ENCODE measurements at regions not wholly inside any gene's neighbourhood (a gene's known extent, or its start where the extent isn't known, plus 50 kb on each side); places are given as distances from the start of the nearest gene placed in this dataset.

DNA sequence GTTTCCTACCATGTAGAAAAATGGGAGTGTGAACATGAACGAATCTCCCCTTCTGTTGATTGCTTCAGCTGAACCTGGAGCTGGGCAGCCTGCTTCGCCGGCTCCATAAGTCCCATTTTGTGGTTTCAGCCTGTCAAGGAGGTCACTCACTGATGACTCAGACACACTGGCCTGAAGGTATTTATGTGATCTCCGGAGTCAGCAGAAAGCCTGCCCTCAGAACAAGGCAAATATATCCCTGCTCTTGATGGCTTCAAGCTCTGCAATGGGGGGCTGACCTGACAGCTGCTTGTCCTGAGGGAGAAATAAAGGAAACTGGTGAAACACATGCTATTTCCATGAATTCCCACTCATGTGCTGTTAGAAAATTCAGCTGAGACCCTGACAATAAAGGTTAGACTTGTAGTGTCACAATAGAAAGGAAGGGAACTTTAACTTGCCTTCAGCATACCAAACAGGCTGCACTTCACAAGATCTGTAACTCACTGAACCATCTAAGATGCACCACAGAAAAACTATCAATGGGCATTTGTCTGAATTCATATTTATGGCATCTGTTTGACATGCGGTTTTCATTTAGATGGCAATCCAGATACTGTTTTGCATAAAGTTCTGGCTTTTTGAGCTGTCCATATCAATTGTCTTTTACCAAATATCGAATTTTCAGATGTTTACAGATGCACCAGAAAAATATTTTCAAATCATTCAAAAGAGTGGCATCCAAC lies 282.0 kb upstream of the VEPH1 start:
- TF ChIP-seq ZC3H10 (CRISPR knock-in tag; IDR thresholded peaks at IDR 0.05) (no peak), ISL1 (CRISPR knock-in tag; IDR thresholded peaks at IDR 0.05) (peak; percentile 36; the same call in 1 of the 2 replicates), ESRRG (CRISPR knock-in tag; IDR thresholded peaks at IDR 0.05) (no peak), TCF4 (CRISPR knock-in tag; IDR thresholded peaks at IDR 0.05; ENCODE audit: borderline replicate concordance) (peak; percentile 91)
- peak; percentile 86 for ATAC-seq

DNA sequence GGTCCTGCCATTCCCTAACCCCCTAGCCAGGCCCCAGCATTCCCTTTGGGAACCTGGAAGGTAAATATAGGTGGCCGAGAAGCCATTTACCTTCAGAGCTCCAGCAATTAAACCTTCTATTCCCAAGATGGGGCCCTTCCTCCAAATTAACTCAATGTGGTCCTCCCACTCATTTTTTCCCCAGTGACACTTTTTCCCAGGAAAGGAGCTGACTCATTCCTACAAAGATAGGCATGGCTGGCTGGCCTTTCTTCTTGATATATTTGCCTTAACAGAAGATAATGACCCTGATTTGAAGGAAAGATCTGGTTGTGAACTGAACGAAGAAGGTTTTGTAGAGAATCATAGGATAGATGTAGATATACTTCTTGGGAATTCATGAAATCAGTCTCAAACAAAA lies 279.0 kb upstream of the VEPH1 start:
- ATAC-seq = no peak
- TF ChIP-seq ZNF70 (CRISPR knock-in tag; IDR thresholded peaks at IDR 0.05) = no peak
- TF ChIP-seq ARNTL (CRISPR knock-in tag; IDR thresholded peaks at IDR 0.05; ENCODE audit: borderline replicate concordance, low read depth) = no peak
- no peak for TF ChIP-seq SNAI2 (CRISPR knock-in tag; IDR thresholded peaks at IDR 0.05)
- TF ChIP-seq, protein P1, sequence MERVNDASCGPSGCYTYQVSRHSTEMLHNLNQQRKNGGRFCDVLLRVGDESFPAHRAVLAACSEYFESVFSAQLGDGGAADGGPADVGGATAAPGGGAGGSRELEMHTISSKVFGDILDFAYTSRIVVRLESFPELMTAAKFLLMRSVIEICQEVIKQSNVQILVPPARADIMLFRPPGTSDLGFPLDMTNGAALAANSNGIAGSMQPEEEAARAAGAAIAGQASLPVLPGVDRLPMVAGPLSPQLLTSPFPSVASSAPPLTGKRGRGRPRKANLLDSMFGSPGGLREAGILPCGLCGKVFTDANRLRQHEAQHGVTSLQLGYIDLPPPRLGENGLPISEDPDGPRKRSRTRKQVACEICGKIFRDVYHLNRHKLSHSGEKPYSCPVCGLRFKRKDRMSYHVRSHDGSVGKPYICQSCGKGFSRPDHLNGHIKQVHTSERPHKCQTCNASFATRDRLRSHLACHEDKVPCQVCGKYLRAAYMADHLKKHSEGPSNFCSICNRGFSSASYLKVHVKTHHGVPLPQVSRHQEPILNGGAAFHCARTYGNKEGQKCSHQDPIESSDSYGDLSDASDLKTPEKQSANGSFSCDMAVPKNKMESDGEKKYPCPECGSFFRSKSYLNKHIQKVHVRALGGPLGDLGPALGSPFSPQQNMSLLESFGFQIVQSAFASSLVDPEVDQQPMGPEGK (CRISPR knock-in tag; IDR thresholded peaks at IDR 0.05; ENCODE audit: borderline replicate concordance) = no peak
- TF ChIP-seq ZC3H10 (CRISPR knock-in tag; IDR thresholded peaks at IDR 0.05) = no peak
- TF ChIP-seq, protein P2, sequence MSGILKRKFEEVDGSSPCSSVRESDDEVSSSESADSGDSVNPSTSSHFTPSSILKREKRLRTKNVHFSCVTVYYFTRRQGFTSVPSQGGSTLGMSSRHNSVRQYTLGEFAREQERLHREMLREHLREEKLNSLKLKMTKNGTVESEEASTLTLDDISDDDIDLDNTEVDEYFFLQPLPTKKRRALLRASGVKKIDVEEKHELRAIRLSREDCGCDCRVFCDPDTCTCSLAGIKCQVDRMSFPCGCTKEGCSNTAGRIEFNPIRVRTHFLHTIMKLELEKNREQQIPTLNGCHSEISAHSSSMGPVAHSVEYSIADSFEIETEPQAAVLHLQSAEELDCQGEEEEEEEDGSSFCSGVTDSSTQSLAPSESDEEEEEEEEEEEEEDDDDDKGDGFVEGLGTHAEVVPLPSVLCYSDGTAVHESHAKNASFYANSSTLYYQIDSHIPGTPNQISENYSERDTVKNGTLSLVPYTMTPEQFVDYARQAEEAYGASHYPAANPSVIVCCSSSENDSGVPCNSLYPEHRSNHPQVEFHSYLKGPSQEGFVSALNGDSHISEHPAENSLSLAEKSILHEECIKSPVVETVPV (CRISPR knock-in tag; IDR thresholded peaks at IDR 0.05) = no peak

DNA sequence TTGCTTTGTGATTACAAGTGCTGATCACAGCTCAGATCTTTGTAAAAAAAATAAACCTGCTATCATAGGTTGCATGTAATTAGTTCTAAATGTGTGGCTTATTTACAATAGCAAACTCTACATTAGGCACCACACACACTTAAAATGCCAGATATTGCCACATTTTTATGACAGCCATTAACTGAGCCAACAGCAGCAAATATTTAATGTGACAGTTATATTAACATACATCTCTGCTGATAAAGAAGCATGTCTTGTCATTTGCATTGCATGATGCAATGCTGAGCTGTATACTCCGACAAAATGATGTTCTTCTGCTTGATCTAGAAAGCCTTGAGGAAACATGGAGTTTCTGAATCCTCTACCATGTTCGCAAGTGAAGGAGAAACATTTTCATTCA lies 273.6 kb upstream of the VEPH1 start:
- no peak for TF ChIP-seq ZNF565 (CRISPR knock-in tag; conservative IDR thresholded peaks at IDR 0.05; ENCODE audit: low read depth)
- no peak for TF ChIP-seq ISL1 (CRISPR knock-in tag; IDR thresholded peaks at IDR 0.05)
- TF ChIP-seq, protein P3, sequence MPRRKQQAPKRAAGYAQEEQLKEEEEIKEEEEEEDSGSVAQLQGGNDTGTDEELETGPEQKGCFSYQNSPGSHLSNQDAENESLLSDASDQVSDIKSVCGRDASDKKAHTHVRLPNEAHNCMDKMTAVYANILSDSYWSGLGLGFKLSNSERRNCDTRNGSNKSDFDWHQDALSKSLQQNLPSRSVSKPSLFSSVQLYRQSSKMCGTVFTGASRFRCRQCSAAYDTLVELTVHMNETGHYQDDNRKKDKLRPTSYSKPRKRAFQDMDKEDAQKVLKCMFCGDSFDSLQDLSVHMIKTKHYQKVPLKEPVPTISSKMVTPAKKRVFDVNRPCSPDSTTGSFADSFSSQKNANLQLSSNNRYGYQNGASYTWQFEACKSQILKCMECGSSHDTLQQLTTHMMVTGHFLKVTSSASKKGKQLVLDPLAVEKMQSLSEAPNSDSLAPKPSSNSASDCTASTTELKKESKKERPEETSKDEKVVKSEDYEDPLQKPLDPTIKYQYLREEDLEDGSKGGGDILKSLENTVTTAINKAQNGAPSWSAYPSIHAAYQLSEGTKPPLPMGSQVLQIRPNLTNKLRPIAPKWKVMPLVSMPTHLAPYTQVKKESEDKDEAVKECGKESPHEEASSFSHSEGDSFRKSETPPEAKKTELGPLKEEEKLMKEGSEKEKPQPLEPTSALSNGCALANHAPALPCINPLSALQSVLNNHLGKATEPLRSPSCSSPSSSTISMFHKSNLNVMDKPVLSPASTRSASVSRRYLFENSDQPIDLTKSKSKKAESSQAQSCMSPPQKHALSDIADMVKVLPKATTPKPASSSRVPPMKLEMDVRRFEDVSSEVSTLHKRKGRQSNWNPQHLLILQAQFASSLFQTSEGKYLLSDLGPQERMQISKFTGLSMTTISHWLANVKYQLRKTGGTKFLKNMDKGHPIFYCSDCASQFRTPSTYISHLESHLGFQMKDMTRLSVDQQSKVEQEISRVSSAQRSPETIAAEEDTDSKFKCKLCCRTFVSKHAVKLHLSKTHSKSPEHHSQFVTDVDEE (CRISPR knock-in tag; IDR thresholded peaks at IDR 0.05) = no peak
- TF ChIP-seq ZNF70 (CRISPR knock-in tag; IDR thresholded peaks at IDR 0.05) = no peak
- no peak for TF ChIP-seq ZC3H10 (CRISPR knock-in tag; IDR thresholded peaks at IDR 0.05)
- TF ChIP-seq SNAI2 (CRISPR knock-in tag; IDR thresholded peaks at IDR 0.05) = no peak
- no peak for TF ChIP-seq TCF4 (CRISPR knock-in tag; IDR thresholded peaks at IDR 0.05; ENCODE audit: borderline replicate concordance)
- TF ChIP-seq GLIS3 (CRISPR knock-in tag; IDR thresholded peaks at IDR 0.05) = no peak
- TF ChIP-seq, protein P2 (CRISPR knock-in tag; IDR thresholded peaks at IDR 0.05) = no peak
- TF ChIP-seq ESRRG (CRISPR knock-in tag; IDR thresholded peaks at IDR 0.05) = no peak
- TF ChIP-seq TOX (CRISPR knock-in tag; IDR thresholded peaks at IDR 0.05; ENCODE audit: borderline replicate concordance) = no peak
- TF ChIP-seq, protein P4, sequence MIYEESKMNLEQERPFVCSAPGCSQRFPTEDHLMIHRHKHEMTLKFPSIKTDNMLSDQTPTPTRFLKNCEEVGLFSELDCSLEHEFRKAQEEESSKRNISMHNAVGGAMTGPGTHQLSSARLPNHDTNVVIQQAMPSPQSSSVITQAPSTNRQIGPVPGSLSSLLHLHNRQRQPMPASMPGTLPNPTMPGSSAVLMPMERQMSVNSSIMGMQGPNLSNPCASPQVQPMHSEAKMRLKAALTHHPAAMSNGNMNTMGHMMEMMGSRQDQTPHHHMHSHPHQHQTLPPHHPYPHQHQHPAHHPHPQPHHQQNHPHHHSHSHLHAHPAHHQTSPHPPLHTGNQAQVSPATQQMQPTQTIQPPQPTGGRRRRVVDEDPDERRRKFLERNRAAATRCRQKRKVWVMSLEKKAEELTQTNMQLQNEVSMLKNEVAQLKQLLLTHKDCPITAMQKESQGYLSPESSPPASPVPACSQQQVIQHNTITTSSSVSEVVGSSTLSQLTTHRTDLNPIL (CRISPR knock-in tag; IDR thresholded peaks at IDR 0.05; ENCODE audit: low read depth) = no peak
- no peak for TF ChIP-seq ARNTL (CRISPR knock-in tag; IDR thresholded peaks at IDR 0.05; ENCODE audit: borderline replicate concordance, low read depth)
- TF ChIP-seq, protein P5, sequence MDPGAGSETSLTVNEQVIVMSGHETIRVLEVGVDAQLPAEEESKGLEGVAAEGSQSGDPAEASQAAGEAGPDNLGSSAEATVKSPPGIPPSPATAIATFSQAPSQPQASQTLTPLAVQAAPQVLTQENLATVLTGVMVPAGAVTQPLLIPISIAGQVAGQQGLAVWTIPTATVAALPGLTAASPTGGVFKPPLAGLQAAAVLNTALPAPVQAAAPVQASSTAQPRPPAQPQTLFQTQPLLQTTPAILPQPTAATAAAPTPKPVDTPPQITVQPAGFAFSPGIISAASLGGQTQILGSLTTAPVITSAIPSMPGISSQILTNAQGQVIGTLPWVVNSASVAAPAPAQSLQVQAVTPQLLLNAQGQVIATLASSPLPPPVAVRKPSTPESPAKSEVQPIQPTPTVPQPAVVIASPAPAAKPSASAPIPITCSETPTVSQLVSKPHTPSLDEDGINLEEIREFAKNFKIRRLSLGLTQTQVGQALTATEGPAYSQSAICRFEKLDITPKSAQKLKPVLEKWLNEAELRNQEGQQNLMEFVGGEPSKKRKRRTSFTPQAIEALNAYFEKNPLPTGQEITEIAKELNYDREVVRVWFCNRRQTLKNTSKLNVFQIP (CRISPR knock-in tag; IDR thresholded peaks at IDR 0.05; ENCODE audit: borderline replicate concordance, low read depth) = no peak
- TF ChIP-seq BACH2 (CRISPR knock-in tag; IDR thresholded peaks at IDR 0.05; ENCODE audit: borderline replicate concordance) = no peak
- no peak for TF ChIP-seq OSR1 (CRISPR knock-in tag; IDR thresholded peaks at IDR 0.05)
- TF ChIP-seq PPARA (CRISPR knock-in tag; IDR thresholded peaks at IDR 0.05; ENCODE audit: borderline replicate concordance) = no peak
- TF ChIP-seq ZFP3 (CRISPR knock-in tag; IDR thresholded peaks at IDR 0.05) = no peak
- no peak for TF ChIP-seq CSDC2 (CRISPR knock-in tag; IDR thresholded peaks at IDR 0.05)
- TF ChIP-seq, protein P1 (CRISPR knock-in tag; IDR thresholded peaks at IDR 0.05; ENCODE audit: borderline replicate concordance) = no peak
- no peak for ATAC-seq
